ENCODE measurements at regions not wholly inside any gene's neighbourhood (a gene's known extent, or its start where the extent isn't known, plus 50 kb on each side); places are given as distances from the start of the nearest gene placed in this dataset.
"Not testable (repeated sequence)": the region's sequence is repeated elsewhere in the genome, so short reads cannot be mapped to it uniquely, and the experiment has no call there.

DNA sequence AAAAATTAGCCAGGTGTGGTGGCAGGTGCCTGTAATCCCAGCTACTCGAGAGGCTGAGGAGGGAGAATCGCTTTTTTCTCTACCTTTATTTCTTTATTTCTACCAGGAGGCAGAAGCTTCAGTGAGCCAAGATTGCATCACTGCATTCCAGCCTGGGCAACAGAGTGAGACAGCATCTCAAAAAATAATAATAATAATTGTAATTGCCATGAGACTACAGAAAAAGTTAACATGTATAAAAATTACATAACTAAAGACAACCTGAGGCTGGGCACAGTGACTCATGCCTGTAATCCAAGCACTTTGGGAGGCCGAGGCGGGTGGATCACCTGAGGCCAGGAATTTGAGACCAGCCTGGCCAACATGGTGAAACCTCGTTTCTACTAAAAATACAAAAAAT is 181.5 kb downstream of the WSCD1 start:
- not testable (repeated sequence) for DNase-seq

DNA sequence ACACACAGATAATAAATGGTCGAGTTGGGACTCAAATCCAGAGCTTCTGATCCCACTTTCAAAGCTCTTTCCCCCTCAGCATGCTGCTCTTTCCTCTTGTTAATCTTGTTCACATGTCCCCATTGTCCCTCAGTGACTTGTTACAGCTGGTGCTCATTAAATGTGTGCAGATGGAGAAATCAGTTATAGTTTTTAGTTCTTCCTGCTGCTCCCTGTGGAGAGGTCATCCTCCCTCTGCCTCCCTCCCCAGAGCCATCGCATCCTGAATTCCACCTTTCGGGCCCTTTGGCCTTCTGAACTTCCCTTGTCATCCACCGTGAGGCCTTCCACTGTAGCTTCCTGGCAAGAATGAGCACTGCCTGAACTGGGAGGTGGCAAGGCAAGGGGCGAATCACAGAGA is 179.6 kb downstream of the WSCD1 start:
- no peak for DNase-seq

DNA sequence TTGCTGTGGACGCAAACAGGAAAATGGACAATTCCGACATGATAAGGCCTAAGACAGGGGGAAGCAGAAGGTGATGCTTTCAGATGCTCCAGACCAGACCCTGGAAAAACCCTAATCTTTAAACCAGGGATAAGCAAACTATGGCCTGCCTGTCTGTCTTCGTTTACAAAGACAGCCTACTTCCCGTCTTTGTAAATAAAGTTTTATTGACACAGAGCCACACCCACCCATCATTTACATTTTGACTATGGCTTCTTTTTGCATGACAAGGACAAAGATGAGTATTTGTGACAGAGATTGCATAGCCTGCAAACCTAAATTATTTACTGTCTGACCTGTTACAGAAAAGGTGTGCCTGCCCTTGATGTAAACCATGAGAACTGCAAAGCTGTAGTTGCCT is 177.9 kb downstream of the WSCD1 start:
- no peak for DNase-seq

DNA sequence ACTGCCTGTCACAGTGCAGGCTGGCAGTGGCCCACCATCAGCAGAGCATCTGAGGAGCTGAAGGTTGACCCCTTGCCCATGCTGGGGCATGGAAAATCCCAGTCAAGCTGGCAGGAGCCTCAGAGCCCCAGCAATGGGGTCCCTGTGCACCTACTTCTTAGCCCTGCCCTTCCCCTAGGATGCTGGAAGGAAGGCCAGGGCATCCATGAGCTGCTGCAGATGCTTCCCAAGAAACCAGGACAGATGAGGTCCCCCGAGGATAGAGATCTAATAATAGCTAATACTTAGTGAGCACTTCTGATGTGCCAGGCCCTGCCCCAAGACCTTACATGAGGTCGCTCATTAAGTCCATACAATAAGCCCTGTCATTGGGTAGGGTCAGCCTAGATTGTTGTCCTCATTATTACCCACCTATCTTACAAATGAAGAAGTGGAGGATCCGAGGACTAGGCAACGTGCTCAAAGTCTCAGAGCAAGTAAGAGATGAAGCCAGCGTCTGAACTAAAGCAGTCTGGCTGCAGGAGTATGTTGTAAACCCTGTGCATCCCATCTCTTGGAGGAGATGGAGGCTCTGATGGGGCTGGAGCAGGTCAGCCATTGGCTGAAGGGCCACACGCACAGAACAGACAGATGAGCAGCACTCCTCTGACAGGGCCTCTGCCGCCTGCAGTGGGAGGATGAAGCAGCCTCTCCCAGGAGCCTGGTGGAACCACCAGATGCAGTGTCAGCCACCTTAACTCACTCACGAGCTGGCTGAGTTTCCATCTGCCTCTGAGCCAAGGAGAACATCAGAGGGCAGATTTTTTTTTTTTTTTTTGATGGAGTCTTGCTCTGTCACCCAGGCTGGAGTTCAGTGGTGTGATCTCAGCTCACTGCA is 175.4 kb downstream of the WSCD1 start:
- no peak for DNase-seq

DNA sequence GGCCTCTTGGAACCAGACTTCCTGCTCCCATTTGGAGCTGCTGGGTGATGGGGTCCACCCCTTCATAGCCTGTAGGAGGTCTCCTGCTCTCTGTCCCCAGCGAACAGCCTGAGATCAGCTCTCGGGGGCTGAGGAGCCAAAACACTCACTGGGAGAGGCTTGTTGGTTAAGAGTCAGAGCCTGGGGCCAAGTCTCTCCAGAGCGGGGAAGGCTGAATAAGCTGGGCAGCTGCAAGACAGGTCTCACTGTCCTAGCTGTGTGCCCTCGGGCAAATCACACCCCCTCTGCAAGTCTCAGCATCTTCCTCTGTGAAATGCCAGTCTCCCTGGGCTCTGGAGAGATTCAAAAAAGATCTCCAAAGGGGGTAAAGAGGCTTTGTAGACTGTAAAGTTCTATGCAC is 174.6 kb downstream of the WSCD1 start:
- DNase-seq: no peak

DNA sequence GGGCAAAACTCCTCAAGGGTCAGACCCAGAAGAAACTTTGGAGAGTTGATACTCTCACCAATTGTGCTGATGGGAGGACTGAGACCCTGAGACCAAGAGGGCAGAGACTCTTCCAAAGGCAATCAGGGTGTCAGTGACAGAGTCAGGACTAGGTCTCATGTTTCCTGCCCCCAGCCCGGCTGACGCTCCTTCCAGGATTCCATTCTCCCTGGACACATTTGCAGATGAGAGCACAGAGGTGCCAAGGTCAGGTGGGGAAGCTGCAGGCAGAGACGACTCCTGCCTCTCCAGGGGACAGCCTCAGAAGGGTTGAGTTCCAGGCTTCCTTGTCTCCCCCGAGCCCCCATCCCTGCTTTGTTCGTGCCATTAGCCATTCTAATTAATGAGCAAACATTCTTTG is 174.1 kb downstream of the WSCD1 start:
- DNase-seq: no peak

DNA sequence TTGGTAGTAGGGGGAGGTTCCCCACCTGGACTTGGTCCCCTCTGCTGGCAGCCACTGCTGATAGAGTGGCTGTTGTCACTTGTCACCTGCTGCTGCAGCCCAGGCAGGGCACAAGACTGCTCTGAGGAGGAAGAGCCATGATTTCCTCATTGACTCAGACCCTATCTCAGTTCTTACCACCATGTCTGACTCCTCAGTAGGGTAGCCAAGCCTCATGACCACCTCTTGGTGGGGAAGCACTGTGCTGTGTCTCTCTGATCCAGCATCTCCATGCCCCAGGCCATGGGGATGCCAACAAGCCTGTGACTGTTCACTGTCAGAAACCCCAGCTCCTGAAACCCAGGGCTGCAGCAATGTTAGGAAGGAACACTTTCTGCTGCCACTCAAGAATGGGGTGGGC is 173.0 kb downstream of the WSCD1 start:
- DNase-seq: no peak

DNA sequence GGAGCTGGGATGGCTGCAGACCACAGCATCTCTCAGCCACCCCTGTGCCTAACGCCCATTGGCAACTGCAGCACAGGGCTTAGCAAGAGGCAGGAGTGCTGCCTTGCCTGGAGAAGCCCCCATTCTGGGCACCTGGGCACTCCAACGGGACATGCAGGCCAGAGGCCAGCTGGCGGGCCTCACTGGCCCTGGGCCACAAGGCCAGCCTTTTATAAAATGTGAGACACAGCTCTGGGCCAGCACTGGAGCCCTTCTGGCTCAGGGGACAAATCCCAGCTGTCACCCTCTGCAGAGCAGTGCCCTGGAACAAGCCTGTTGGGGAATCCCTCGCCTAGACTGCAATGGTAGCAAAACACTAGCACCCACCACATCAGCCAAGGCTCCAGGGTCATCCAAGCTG is 171.8 kb downstream of the WSCD1 start:
- no peak for DNase-seq

DNA sequence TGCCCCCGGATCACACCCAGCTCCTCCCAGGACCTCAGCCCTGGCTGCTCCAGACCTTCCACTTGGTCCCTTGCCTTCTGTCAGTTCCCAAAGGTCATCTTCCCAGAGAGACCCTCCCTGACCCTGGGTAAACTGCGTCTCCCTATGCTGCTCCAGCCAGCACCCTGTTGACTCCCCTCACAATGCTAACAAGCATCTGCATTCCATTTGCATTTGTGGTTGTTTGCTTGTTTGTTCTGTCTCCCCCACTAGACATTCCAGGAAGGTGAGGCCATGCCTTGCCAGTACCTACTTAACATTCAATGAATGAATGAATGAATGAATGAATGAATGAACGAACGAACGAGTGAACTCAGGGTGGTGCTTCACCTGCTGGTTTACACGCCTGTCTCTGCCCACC is 171.2 kb downstream of the WSCD1 start:
- DNase-seq: no peak

DNA sequence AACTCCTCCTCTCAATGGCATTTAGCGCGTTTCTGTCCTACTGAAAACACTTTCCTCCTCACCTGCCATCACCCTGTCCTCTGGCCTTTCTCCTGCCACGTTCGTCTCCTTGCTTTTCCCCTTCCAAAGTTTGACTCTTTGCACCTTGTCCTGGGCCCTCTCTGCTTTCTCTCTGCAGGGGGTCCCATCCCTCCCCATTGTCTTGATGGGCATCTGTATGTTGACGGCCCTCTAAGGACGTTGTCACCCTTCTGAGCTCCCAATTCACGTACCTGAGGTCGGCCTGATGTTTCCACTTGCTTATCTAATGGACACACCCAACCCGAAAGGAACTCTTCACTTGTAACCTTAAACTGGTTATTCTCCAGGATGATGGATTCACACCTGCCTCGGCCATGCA is 170.4 kb downstream of the WSCD1 start:
- DNase-seq: no peak

DNA sequence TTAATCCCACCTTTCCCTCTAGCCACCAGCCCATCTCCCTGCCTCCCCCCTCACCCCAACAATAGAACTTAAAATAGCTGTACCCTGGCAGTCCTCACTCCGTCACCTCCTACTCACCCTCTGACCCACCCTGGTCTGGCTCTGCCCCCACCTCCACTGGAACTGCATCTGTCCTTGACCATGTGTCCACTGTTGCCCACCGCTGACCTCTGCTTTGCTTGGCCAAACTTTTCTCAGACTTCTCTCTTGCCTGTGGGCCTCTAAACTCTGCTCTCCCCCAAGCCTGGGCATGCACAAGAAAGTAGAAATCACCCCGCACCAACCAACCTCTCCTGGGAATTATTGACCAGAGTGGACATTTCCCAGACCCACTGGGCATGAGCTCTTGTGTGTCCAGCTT is 169.8 kb downstream of the WSCD1 start:
- DNase-seq: no peak

DNA sequence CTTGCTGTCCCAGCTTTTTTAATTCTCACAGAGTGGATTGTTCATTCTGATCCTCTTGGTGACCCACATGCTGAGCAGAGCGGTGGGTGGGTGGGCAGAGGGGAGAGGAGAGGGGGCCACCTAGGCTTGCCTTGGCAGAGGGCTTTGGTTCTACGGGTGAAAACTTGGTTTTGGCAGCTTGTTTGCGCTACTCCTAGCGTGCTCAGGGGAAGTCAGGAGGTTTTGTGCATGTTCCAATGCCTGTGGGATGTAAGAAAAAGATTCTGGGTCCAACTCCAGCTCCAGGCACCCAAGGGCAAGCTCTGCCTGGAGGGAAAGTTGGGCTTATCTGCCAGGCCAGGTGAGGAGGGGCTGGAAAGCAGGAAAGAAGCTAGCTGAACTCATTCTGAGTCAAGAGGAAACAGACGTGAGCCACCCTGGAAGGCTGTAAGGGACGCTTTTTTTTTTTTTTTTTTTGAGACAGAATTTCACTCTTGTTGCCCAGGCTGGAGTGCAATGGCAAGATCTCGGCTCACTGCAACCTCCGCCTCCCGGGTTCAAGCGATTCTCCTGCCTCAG is 169.1 kb downstream of the WSCD1 start:
- no peak for DNase-seq

DNA sequence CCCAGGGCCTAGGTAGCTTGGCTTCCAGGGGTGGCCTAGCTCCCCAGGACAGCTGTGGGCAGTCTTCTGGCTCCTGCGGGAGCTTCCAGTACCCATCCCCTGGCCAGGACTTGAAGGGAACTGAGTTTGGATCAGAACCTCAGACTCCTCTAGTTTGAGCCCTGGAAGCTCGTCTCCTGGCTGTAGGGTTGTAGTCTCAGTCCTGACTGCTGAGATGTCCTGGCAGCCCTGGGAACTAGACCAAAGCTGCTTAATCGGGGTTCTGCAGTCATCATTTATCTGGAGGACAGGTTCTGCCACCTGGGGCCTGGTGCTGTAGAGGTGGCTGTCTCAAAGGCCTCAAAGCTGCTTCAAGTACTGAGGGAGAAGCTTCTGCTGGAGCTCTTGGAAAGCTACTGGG is 163.7 kb downstream of the WSCD1 start:
- DNase-seq: no peak

DNA sequence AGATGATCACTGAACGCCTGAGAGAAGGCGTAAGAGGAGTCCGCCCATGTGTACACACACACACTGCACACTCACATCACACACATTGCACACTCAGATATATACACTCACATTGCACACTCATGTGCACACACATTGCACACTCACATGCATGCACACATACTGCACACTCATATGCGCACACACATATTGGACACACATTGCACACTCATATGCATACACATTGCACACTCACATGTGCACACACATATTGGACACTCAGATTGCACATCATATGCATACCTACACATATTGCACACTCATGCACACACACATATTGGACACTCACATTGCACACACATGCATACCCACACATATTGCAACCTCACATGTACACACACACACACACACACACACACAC is 163.2 kb downstream of the WSCD1 start:
- DNase-seq: no peak

DNA sequence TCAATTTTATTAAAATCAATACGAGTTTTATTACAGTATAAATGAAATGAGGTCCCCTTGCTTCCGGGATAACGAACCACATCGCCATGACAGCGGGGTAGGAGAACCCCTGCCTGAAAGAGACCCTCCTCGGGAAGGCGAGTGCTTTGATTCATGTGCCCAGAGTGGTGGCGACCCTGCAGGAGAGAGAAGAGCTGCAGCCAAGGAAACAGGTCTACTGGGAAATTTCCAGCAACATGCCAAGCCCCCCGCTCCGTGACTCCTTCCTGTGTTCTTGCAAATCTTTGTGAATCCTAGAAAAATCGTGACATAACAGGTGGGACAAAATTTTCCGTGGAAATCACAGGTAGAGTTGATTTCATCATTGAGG is 162.5 kb downstream of the WSCD1 start:
- no peak for DNase-seq

DNA sequence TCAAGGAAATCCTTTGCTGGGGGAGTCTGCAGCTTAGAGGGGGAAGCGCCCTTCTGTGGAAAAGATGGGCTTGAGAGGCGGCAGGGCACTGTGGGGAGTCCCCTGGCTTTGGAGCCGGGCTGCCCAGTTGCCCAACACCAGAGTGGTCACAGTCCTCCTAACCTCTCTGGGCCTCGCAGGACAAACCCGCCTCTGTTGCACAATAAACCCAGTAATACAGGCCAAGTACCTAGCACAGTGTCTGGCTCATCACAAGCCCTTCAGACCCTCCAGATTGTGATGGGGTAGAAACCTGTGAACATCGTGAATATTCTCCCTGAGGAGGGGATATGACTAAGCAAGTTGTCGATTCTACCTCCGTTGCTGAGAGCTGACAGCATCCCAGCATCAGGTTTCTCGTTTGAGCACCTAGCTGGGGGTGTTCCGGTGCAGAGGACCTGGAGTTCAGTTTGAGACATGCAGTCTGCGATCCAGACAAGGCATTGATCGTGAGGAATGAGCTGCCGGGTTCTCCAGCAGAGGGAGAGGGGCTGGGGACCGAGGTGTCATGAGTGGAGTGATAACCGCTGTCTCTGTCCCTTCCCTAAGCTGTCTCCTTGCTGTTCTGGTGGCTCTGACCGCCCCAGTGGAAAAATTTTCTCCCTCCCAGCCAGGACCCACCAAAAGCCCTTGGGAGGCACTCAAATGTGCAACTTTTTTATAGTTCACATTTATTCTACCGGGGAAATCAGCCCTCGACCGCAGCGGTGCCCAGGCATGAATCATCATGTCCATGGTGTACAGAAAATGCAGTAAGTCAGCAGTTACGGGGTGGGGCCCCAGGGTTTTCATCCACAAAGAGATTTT is 161.9 kb downstream of the WSCD1 start:
- DNase-seq: no peak

DNA sequence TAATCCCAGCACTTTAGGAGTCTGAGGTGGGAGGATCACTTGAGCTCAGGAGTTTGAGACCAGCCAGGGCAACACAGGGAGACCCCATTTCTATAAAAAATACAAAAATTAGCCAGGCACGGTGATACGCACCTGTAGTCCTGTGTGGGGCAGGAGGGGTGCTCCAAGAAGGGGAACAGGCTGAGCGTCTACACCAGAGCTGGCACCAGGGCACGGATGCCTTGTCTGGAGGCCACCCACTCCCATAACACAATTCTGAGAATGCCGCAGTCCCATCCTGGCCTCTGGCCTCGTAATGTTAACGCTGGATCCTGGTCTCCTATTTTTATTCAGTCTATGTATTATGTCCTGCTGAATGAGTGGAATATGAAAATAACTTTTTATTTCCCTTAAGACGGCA is 161.3 kb downstream of the WSCD1 start:
- no peak for DNase-seq

DNA sequence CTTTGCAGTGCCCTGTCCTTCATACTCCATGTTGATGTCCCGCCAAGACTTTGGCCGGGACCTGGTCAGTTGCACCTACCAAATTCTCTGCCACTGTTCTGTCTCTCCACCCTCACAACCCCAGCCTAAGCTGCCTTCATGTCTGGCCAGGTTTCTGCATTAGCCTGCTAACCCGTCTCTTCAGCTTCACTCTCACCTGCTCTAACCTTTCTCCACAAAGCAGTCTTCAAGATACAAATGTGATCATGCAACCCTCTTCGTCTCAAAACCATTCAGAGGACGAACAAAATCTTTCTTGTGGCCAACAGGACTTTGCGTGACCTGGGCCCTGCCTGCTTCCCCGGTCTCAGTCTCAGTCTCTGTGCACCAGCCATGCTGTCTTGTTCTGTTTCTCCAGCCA is 148.2 kb downstream of the WSCD1 start:
- DNase-seq: no peak

DNA sequence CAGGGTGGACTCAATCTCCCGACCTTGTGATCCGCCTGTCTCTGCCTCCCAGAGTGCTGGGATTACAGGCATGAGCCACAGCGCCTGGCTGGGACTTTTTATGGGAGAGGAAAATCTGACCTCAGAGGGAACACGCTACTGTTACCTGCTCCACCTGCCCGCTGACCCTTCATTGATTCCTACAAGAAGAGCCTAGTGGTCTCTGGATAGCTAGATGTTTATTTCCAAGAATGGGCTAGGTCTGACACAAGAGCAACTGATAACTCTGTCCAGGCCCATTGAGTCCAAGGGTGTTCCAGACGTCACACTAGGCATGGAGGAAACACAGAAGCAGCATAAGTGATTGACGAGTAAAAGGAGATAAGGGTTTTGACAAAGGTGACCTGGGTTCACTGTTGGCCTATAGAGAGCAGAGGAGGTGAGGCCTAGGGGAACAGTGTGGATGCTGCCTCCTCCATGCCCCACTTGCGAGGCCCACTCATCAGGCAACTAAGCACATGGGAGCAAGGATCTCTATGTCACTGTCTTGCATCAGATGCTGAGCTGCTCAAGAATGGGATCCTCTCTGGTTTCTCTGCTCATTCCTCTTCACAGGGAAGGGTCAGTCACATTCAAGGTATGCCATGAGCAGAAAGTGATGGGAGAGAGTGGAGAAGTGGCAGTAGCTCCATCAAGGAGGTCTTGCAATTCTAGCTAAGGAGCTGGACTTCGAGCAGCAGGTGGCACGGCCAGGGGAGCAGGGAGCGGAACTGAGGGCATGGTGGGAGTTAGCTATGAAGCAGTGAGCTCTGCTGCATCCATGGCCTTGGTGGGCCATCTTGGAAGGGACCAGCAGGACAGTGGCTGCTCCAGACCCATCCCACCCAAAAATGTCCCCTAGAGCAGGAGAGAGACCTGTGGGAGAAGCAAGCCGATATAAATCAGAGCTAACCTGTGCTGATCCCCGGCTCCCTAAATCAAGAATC is 145.2 kb downstream of the WSCD1 start:
- DNase-seq: no peak

DNA sequence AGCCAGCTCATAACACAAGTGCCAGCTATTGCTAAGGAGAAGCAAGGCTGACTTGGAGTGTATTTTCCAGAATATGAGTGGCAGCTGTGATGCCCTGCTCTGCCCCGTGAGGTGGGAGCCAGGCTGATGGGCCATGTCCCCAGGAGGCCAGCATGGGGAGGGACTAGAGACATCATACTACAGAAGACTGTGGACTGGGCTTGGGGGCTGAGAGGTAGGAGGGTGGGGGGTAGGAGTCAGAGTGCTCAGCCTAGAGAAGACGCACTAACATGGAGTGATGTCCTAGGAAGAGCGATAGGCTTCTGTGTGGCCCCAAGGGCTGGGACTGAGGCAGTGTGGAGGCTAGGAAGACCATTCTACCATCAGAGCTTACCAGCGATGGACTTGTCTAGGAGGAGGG is 143.7 kb downstream of the WSCD1 start:
- no peak for DNase-seq

DNA sequence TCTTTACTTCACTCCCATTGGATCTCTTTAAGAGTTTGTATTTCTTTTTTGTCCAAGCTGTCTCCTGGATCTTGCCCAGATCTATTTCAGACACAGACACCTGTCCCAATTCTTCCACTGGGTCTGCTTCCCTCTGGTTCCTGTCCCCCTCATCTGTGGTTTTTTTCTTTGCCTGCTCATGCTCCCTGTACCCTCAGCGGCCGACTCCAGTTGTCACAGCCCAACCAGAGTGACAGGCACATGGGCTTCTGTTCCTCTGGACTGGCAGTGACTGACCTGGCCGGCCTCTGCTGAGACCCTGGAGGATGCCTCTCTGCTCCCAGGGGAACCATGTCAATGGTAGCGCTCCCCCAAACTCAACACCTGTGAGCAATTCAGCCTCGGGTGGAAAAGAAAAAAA is 142.6 kb downstream of the WSCD1 start:
- no peak for DNase-seq

DNA sequence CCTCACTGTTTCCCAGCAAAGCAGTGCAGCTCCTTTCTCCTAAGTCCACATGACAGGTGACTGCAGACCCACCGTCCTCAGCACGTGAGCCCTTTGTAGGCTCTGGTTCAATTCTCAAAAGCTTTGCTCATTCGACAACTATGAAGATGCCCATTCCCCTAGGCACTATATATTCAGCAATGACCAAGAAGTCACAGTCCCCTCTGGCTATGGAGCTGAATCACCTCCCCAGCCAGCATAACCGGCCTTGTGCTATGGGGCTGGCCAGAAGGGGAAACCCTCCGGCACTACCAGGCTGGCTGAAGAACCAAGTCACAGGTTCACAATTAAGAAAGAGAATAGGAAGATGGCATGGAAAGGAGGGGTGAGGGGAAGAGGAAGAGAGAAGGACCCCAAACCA is 139.7 kb downstream of the WSCD1 start:
- DNase-seq: no peak
